HG02798 (cell line): ENCODE measurements at regions not wholly inside any gene's neighbourhood (a gene's known extent, or its start where the extent isn't known, plus 50 kb on each side); places are given as distances from the start of the nearest gene placed in this dataset.

Experiments used
- ATAC-seq: cut with Tn5 transposase; IDR thresholded peaks from one replicate; pipeline ENCODE4 v1.9.1; 2021; ENCODE audit warnings: mild to moderate bottlenecking; ENCODE audit not compliant: unreplicated experiment, poor library complexity

- ATAC-seq, result no peak
Measured at GRCh38 chr10:8985651-8986050, 931.2 kb downstream of the GATA3 start.

- no peak for ATAC-seq
Measured at GRCh38 chr10:8986975-8987374, 932.5 kb downstream of the GATA3 start.

- no peak for ATAC-seq
Measured at GRCh38 chr10:8987712-8988111, 933.2 kb downstream of the GATA3 start.

GRCh38 chr10:8990280-8990987, 935.9 kb downstream of the GATA3 start:
- ATAC-seq, result no peak

- ATAC-seq, result no peak
Measured at GRCh38 chr10:8992009-8992408, 937.5 kb downstream of the GATA3 start.

- ATAC-seq, result no peak
Measured at GRCh38 chr10:8993864-8994263, 939.4 kb downstream of the GATA3 start.

- ATAC-seq, result no peak
Measured at GRCh38 chr10:8998751-8999150, 944.3 kb downstream of the GATA3 start.

GRCh38 chr10:9003122-9003521, 948.6 kb downstream of the GATA3 start:
- no peak for ATAC-seq

- no peak for ATAC-seq
Measured at GRCh38 chr10:9004736-9005135, 950.2 kb downstream of the GATA3 start.

GRCh38 chr10:9009505-9009904, 955.0 kb downstream of the GATA3 start:
- ATAC-seq, result no peak

GRCh38 chr10:9010093-9010492, 955.6 kb downstream of the GATA3 start:
- ATAC-seq, result no peak

GRCh38 chr10:9010931-9011670, 956.6 kb downstream of the GATA3 start:
- ATAC-seq, result no peak

- ATAC-seq, result no peak
Measured at GRCh38 chr10:9012312-9012711, 957.8 kb downstream of the GATA3 start.

- no peak for ATAC-seq
Measured at GRCh38 chr10:9015005-9015404, 960.5 kb downstream of the GATA3 start.

- ATAC-seq, result no peak
Measured at GRCh38 chr10:9015447-9015846, 961.0 kb downstream of the GATA3 start.

GRCh38 chr10:9016930-9017329, 962.4 kb downstream of the GATA3 start:
- no peak for ATAC-seq

- no peak for ATAC-seq
Measured at GRCh38 chr10:9018195-9019173, 964.0 kb downstream of the GATA3 start.

GRCh38 chr10:9023206-9023605, 968.7 kb downstream of the GATA3 start:
- no peak for ATAC-seq

GRCh38 chr10:9024210-9024609, 969.7 kb downstream of the GATA3 start:
- ATAC-seq, result no peak

GRCh38 chr10:9028231-9028630, 973.7 kb downstream of the GATA3 start:
- ATAC-seq, result no peak

GRCh38 chr10:9035355-9035754, 980.9 kb downstream of the GATA3 start:
- no peak for ATAC-seq
